ENCODE measurements at regions not wholly inside any gene's neighbourhood (a gene's known extent, or its start where the extent isn't known, plus 50 kb on each side); places are given as distances from the start of the nearest gene placed in this dataset.

DNA sequence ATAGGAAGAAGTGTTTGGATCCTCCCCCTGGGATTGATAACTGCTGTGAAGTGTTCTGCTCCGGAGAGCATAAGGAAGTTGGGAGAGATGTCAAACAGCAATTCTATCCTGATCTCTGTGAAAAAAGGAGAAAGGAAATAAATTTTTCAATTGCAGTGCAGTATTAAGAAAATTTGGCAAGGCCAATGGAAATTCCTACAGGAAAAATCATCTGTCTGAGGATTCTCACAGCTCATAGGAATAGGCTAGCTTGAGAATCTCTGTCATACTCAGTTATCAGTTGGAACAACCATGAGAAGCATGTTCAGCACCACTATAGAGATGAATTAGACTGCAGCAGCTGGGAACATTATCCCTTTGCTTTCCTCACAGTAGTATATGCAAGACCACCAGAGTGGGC lies 1238.9 kb upstream of the MIR17HG start:
- Mint-ChIP-seq H3K27me3 (ENCODE audit: low read depth) (no peaks in the 10 kb centered on the region), H3K4me3 (no peak overlapping the region), H3K27ac (no peak overlapping the region), H3K4me1 (ENCODE audit: low read depth) (no peaks in the 10 kb centered on the region), H3K36me3 (ENCODE audit: insufficient read depth in 2 of 2) (peaks cover 0 to 1% of the 10 kb centered on the region in 2 donors), H3K9me3 (peaks cover 11 to 13% of the 10 kb centered on the region in 2 donors)
- DNase-seq (no peak), ATAC-seq (replicated peaks in 1 of 2) (no peak)

DNA sequence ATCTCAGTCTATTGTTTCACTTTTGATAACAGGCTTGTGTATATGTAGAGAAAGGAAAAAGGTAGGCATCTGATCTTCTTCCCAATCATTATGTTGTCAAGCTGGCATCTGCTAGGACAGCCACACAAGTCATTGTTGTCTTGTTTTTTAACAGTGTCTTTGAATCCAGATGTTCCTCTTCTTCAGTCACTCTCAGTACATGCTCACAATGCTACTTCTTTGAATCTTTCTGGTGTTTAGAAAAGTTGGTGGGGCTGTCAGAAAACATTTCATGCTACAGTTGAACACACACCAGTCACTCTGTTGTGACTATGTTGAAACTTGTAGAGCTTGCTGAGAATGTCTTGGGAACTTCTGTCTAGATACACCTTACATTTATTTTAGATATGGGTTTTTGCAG lies 1231.4 kb upstream of the MIR17HG start:
- H3K9me3 Mint-ChIP-seq = peaks cover 12 to 15% of the 10 kb centered on the region in 2 donors
- DNase-seq (no peak), ATAC-seq (replicated peaks in 1 of 2) (no peak)
- no peaks in the 10 kb centered on the region for H3K27me3 Mint-ChIP-seq (ENCODE audit: low read depth)
- no peak overlapping the region for H3K27ac Mint-ChIP-seq
- no peaks in the 10 kb centered on the region for H3K4me1 Mint-ChIP-seq (ENCODE audit: low read depth)
- H3K36me3 Mint-ChIP-seq (ENCODE audit: insufficient read depth in 2 of 2) = no peaks in the 10 kb centered on the region
- no peak overlapping the region for H3K4me3 Mint-ChIP-seq

DNA sequence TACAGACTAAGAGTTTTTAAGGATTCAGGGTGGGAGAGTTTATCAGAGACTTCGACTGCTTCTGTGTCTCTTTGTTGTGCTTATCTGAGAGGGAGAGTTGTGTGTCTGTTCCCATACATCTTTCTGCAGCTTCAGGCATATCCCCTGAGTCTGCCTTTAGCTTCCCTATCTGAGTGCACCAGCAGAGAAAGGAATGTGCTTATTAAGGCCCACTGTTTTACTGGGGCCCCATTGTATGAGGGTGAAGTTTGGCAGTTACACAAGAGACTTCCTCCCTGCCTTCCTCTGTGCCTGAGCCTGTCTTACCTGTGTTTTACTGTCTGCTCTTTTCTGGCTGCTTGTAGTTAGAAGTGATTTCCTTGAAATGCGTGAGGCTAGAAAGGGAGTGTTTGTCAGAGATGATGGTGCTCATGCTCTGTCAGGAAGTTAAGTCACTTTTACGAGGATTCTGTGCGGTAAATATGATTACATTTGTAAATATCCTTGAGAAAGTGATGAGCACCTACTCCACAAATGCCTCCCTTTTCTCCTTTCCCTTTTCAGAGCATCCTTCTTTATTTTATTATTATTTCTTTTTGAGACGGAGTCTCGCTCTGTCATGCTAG lies 1228.9 kb upstream of the MIR17HG start:
- ATAC-seq (replicated peaks in 1 of 2) = no peak
- no peaks in the 10 kb centered on the region for H3K36me3 Mint-ChIP-seq (ENCODE audit: insufficient read depth in 2 of 2)
- no peak overlapping the region for H3K27ac Mint-ChIP-seq
- H3K4me3 Mint-ChIP-seq = no peak overlapping the region
- DNase-seq = no peak
- H3K27me3 Mint-ChIP-seq (ENCODE audit: low read depth) = no peaks in the 10 kb centered on the region
- H3K9me3 Mint-ChIP-seq = peaks cover 6 to 12% of the 10 kb centered on the region in 2 donors
- no peaks in the 10 kb centered on the region for H3K4me1 Mint-ChIP-seq (ENCODE audit: low read depth)

DNA sequence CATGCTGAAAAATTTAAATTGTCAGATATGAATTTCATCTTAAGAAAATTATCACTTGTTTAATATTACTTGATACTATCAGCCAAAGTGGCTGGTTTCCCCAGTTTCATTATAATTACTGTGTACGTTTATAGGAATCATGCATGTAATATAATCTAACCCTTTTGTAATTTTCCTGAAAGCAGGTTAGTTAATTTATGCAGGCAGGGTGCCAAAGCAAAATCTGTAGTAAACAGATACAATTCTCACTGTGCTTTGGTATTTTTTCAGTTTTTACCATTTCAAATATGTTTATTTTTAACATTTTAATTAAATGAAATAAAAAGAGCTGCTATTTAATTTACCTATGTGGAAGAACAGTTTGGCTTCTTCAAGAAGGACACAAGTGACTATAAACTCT lies 1227.5 kb upstream of the MIR17HG start:
- Mint-ChIP-seq H3K27me3 (ENCODE audit: low read depth) (no peaks in the 10 kb centered on the region), H3K4me3 (no peak overlapping the region), H3K9me3 (peaks cover 6 to 9% of the 10 kb centered on the region in 2 donors), H3K4me1 (ENCODE audit: low read depth) (no peaks in the 10 kb centered on the region), H3K27ac (no peak overlapping the region), H3K36me3 (ENCODE audit: insufficient read depth in 2 of 2) (no peaks in the 10 kb centered on the region)
- no peak for ATAC-seq (replicated peaks in 1 of 2)
- DNase-seq = no peak

DNA sequence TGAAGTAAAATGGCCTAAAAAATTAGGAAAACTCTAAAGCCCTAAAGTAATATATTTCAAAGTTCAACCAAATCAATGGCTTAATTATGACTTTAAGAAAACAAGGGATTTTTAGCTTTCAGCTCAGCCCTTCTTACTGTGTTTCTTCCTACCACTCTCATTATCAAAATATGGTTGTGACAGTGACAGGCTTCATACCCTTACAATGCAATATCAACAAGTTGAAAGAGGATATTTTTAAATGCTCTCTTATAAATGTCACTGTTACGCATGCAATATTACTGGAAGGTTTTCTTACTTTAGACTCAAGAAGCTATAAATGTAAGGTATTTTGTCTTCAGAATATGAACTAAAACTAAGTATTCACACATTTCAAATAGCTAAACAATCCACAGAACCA lies 1225.7 kb upstream of the MIR17HG start:
- Mint-ChIP-seq H3K27me3 (ENCODE audit: low read depth) (no peaks in the 10 kb centered on the region), H3K4me1 (ENCODE audit: low read depth) (no peaks in the 10 kb centered on the region)

DNA sequence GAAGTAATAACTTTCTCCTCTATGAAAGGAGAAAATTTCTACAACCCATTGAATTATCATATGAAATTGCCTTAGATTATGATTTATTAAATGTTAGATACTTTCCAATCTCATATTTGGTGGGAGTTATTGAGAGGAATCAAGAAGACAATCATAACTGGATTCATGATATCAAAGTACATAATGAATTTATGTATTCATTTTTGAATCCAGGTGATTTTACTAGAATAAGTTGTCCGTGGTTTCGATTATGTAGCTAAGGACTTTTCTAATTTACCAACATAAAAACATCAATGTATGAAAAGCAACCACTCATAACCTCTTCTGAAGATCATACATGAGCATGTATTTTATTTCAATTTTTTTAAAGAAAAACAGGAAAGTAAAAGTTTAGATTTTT lies 1225.0 kb upstream of the MIR17HG start:
- Mint-ChIP-seq H3K36me3 (ENCODE audit: insufficient read depth in 2 of 2) (no peaks in the 10 kb centered on the region), H3K4me1 (ENCODE audit: low read depth) (no peaks in the 10 kb centered on the region), H3K4me3 (no peak overlapping the region), H3K27ac (no peak overlapping the region), H3K9me3 (peaks cover 3 to 12% of the 10 kb centered on the region in 2 donors), H3K27me3 (ENCODE audit: low read depth) (no peaks in the 10 kb centered on the region)
- ATAC-seq (replicated peaks in 1 of 2) = no peak
- no peak for DNase-seq

More for the DNA sequence above, 1225.7 kb upstream of the MIR17HG start:
- Mint-ChIP-seq H3K9me3 (peaks cover 4 to 7% of the 10 kb centered on the region in 2 donors), H3K27ac (no peak overlapping the region), H3K4me3 (no peak overlapping the region), H3K36me3 (ENCODE audit: insufficient read depth in 2 of 2) (no peaks in the 10 kb centered on the region)
- ATAC-seq (replicated peaks in 1 of 2) = no peak
- no peak for DNase-seq

DNA sequence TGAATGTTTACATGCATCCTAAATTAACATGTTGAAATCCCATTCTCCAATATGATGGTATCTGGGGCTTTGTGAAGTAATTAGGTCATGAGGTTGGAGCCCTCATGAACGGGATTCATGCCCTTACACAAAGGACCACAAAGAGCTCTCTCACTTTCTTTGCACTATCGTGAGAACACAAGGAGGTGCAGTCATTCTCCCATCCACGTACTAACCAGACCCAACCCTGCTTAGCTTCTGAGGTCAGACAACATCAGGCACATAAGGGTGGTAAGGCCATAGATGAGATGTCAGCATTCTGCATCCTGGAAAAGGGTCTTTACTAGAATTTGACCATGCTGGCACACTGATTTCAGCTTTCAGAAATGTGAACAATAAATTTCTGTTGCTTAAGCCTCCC lies 1211.9 kb upstream of the MIR17HG start:
- peaks cover 1 to 4% of the 10 kb centered on the region in 2 donors for H3K9me3 Mint-ChIP-seq

DNA sequence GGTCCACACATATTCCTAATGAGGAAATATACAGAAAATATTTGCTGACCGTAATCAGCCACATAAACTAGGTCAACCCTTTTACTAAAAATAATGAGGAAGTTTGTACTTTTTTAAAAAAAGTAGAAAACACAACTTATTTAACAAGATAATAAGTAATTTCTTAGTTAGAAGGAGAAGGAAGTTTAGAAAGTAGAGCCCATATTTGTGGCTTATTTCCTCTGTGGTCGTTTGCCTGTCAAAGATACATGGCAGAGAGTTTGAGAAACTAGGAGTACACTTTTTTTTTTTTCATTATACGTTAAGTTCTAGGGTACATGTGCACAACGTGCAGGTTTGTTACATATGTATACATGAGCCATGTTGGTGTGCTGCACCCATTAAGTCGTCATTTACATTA lies 1205.2 kb upstream of the MIR17HG start:
- Mint-ChIP-seq H3K4me3 (no peak overlapping the region), H3K27ac (no peak overlapping the region), H3K27me3 (ENCODE audit: low read depth) (no peaks in the 10 kb centered on the region), H3K4me1 (ENCODE audit: low read depth) (no peaks in the 10 kb centered on the region), H3K9me3 (no peaks in the 10 kb centered on the region), H3K36me3 (ENCODE audit: insufficient read depth in 2 of 2) (no peaks in the 10 kb centered on the region)
- no peak for DNase-seq
- ATAC-seq (replicated peaks in 1 of 2) = no peak

More for the DNA sequence above, 1211.9 kb upstream of the MIR17HG start:
- Mint-ChIP-seq H3K36me3 (ENCODE audit: insufficient read depth in 2 of 2) (no peaks in the 10 kb centered on the region), H3K4me3 (no peak overlapping the region), H3K27ac (no peak overlapping the region), H3K4me1 (ENCODE audit: low read depth) (no peaks in the 10 kb centered on the region), H3K27me3 (ENCODE audit: low read depth) (no peaks in the 10 kb centered on the region)
- no peak for DNase-seq
- no peak for ATAC-seq (replicated peaks in 1 of 2)

DNA sequence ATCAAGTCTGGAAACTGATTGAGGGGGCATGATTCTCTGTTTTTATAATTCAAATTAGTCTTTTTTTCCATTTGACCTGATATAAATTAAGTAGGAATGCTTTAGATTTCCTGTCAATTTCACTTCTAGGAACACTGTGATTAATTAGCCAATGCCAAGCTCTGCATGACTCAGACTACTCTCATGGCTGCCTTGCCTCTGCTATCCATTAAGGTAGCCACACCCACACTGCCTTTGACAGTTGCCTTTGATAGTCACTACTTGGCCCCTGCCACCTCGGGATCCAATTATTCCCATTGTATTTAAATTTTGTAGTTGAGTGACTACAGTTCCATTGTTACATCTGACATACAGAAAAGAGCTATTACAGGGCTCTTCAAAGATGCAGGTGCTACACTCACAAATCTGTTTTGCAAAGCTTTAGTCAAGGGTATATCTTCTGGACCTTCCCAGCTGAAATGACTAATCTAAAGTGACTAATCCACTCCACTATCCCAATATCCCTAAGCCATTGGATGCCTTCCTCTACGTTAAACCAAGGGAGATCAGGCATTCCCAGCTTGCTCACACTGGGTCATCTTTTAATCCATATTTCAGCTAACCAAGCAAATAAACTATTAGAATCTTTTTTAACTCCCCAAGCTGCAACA lies 1193.1 kb upstream of the MIR17HG start:
- no peak for DNase-seq
- H3K36me3 Mint-ChIP-seq (ENCODE audit: insufficient read depth in 2 of 2) = no peaks in the 10 kb centered on the region

DNA sequence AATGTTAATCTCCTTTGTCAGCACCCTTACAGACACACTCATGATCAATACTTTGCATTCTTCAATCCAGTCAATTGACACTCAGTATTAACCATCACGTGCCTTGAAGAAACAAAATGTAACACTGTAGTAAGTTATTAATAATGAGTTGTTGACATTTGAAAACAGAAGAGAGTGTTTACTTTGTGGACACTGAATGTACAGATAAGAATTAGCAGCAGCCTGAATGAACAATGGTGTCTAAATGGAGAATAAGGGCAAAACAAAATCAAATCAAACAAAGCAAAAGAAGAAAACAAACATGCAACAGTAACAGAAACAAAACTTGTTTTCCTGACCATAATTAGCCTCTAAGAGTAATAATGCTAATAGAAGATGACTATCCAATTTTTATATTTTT lies 1191.1 kb upstream of the MIR17HG start:
- no peak for ATAC-seq (replicated peaks in 1 of 2)
- Mint-ChIP-seq H3K9me3 (peaks cover 5 to 13% of the 10 kb centered on the region in 2 donors), H3K4me3 (no peak overlapping the region), H3K4me1 (ENCODE audit: low read depth) (no peaks in the 10 kb centered on the region), H3K27me3 (ENCODE audit: low read depth) (no peaks in the 10 kb centered on the region), H3K36me3 (ENCODE audit: insufficient read depth in 2 of 2) (no peaks in the 10 kb centered on the region), H3K27ac (no peak overlapping the region)
- no peak for DNase-seq

More for the DNA sequence above, 1193.1 kb upstream of the MIR17HG start:
- no peaks in the 10 kb centered on the region for H3K27me3 Mint-ChIP-seq (ENCODE audit: low read depth)
- no peak overlapping the region for H3K27ac Mint-ChIP-seq
- H3K4me1 Mint-ChIP-seq (ENCODE audit: low read depth) = no peaks in the 10 kb centered on the region
- no peak for ATAC-seq (replicated peaks in 1 of 2)
- H3K4me3 Mint-ChIP-seq = no peak overlapping the region
- peaks cover 7 to 10% of the 10 kb centered on the region in 2 donors for H3K9me3 Mint-ChIP-seq

DNA sequence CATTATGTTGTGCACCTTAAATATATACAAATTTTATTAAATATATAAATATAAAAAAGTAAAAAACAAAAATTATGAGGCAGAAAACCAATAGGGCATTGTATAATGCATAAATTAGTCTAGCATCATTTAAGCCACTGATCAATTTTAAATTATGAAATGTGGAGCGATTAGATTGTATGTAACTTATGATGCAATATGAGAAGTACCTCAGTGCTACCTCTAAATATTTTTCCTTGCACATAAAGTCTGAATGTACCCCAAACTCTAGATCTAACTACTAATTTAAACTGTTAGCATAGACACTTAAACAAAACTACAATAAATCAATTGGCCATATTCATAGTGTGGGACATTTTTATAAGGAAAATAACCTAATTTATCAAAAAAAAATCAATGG lies 1178.5 kb upstream of the MIR17HG start:
- no peaks in the 10 kb centered on the region for H3K36me3 Mint-ChIP-seq (ENCODE audit: insufficient read depth in 2 of 2)
- peaks cover 9 to 20% of the 10 kb centered on the region in 2 donors for H3K9me3 Mint-ChIP-seq
- no peak overlapping the region for H3K4me3 Mint-ChIP-seq
- DNase-seq (no peak), ATAC-seq (replicated peaks in 1 of 2) (no peak)
- H3K4me1 Mint-ChIP-seq (ENCODE audit: low read depth) = no peaks in the 10 kb centered on the region
- no peaks in the 10 kb centered on the region for H3K27me3 Mint-ChIP-seq (ENCODE audit: low read depth)
- H3K27ac Mint-ChIP-seq = no peak overlapping the region

DNA sequence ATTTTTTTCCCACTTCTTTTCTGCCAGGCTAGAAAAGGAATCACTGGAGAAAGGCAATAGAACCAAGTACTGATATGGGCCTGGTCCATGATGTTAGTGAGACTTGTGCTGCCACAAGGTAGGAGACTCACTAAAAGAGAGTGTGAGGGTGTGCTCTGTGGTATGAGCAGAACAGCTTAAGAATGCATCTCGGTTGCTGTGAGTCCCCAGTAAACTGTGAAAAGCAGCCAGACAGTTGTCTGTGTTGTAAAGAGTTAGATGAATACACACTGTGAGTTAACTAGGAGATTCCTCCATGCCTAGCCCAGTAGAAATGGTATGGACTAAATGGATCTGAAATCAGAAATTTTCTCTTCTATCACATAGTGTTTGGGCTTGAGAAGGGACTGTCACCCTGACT lies 1177.3 kb upstream of the MIR17HG start:
- Mint-ChIP-seq H3K36me3 (ENCODE audit: insufficient read depth in 2 of 2) (no peaks in the 10 kb centered on the region), H3K27me3 (ENCODE audit: low read depth) (no peaks in the 10 kb centered on the region), H3K4me3 (no peak overlapping the region), H3K4me1 (ENCODE audit: low read depth) (no peaks in the 10 kb centered on the region), H3K27ac (no peak overlapping the region), H3K9me3 (peaks cover 9 to 17% of the 10 kb centered on the region in 2 donors)
- ATAC-seq (replicated peaks in 1 of 2) (no peak), DNase-seq (no peak)

DNA sequence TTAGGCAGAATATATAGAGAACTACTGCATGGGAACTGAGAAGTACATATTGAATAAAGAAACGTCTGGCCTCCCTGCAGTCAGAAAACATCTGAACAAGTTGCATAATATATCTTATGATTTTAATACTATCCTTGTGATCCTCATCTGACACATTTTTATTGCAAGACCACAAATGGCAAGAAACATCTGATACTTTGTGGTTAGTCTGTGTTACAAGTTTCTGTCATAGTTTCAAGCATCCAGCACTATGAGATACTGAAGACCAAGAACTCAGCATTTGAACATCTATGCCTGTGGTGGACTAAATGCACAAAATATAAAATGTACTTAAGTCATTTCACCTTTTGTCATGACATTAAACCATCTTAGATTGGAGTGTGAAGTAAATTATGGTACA lies 1175.8 kb upstream of the MIR17HG start:
- H3K36me3 Mint-ChIP-seq (ENCODE audit: insufficient read depth in 2 of 2) = no peaks in the 10 kb centered on the region
- H3K4me3 Mint-ChIP-seq = no peak overlapping the region
- H3K4me1 Mint-ChIP-seq (ENCODE audit: low read depth) = no peaks in the 10 kb centered on the region
- ATAC-seq (replicated peaks in 1 of 2) (no peak), DNase-seq (no peak)
- no peak overlapping the region for H3K27ac Mint-ChIP-seq
- peaks cover 7 to 15% of the 10 kb centered on the region in 2 donors for H3K9me3 Mint-ChIP-seq
- H3K27me3 Mint-ChIP-seq (ENCODE audit: low read depth) = no peaks in the 10 kb centered on the region

DNA sequence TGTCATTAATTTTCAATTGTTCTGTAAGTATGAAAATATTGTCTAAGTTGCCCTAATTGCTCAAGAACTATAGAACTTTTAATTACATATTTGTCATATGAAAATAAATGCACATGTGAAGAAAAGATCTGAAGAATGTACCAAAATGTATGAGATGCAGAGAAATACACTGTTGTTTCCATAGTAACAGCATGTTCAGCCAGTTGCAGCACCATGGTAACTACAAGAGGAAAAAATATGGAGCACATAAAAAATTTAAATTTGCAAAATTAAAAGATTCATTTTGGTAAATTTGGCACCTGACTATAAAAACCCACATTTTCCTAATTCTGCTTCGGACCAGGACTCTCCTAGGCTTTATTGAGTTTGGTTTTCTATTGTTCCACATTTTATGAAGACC lies 1170.0 kb upstream of the MIR17HG start:
- DNase-seq (no peak), ATAC-seq (replicated peaks in 1 of 2) (no peak)
- H3K9me3 Mint-ChIP-seq = peaks cover 3 to 5% of the 10 kb centered on the region in 2 donors
- no peak overlapping the region for H3K4me3 Mint-ChIP-seq
- no peaks in the 10 kb centered on the region for H3K36me3 Mint-ChIP-seq (ENCODE audit: insufficient read depth in 2 of 2)
- no peak overlapping the region for H3K27ac Mint-ChIP-seq
- H3K4me1 Mint-ChIP-seq (ENCODE audit: low read depth) = no peaks in the 10 kb centered on the region
- H3K27me3 Mint-ChIP-seq (ENCODE audit: low read depth) = no peaks in the 10 kb centered on the region
